Vagina (tissue), 2 donors: ENCODE measurements at regions not wholly inside any gene's neighbourhood (a gene's known extent, or its start where the extent isn't known, plus 50 kb on each side); places are given as distances from the start of the nearest gene placed in this dataset.
"Not testable (repeated sequence)": the region's sequence is repeated elsewhere in the genome, so short reads cannot be mapped to it uniquely, and the experiment has no call there.

Experiments
- DNase-seq, 2 donors: peaks; one replicate each; pipeline ENCODE4 v3.0.0-alpha.2; 2017; ENCODE audit errors: extremely low spot score in 2 of 2
- H3K27ac ChIP-seq: fragments of 200-600 bp; sonication (generic); one replicate; pipeline ENCODE4 v1.5.1; 2019
- H3K27me3 ChIP-seq: fragments of 200-600 bp; sonication (generic); one replicate; pipeline ENCODE4 v1.5.1; 2019
- H3K36me3 ChIP-seq, 2 donors: fragments of 200-600 bp; sonication (generic); one replicate each; pipeline ENCODE4 v1.5.1; 2017 to 2019
- H3K4me1 ChIP-seq: fragments of 200-600 bp; sonication (generic); one replicate; pipeline ENCODE4 v1.5.1; 2019
- H3K4me3 ChIP-seq, 2 donors: fragments of 200-600 bp; sonication (generic); 1 replicate in 1 of 2; 2 replicates in 1 of 2; pipeline ENCODE4 v1.5.1; 2016 to 2019
- H3K9me3 ChIP-seq: fragments of 200-600 bp; sonication (generic); one replicate; pipeline ENCODE4 v1.5.1; 2019
- POLR2A ChIP-seq, 2 donors: fragments of 450-650 bp; IDR thresholded peaks; one replicate each; pipeline ENCODE4 v1.6.1; 2017; ENCODE audit warnings: antibody characterized with exemption in 2 of 2, mild to moderate bottlenecking in 2 of 2, moderate library complexity in 2 of 2
- POLR2AphosphoS5 ChIP-seq, 2 donors: sonication (generic); formaldehyde crosslinking; IDR thresholded peaks; one replicate each; pipeline ENCODE4 v1.9.0; 2017; ENCODE audit warnings: antibody characterized with exemption in 2 of 2, mild to moderate bottlenecking in 2 of 2, low read depth in 1 of 2; ENCODE audit not compliant: insufficient read depth in 1 of 2
- intact Hi-C: fragments of 100-400 bp; cut with DNase I; formaldehyde crosslinking; loops from one replicate; pipeline ENCODE4 v1.15.1; 2023
- TF ChIP-seq, protein P1 (sequence below), 3 experiments: fragments of 450-650 bp in 2 of 3; fragments of 200-600 bp in 1 of 3; sonication (generic) in 1 of 3; IDR thresholded peaks; one replicate each; pipeline ENCODE4 v1.5.1; 2017 to 2019; ENCODE audit warnings: antibody characterized with exemption in 3 of 3, mild to moderate bottlenecking in 2 of 3, moderate library complexity in 2 of 3

DNA sequence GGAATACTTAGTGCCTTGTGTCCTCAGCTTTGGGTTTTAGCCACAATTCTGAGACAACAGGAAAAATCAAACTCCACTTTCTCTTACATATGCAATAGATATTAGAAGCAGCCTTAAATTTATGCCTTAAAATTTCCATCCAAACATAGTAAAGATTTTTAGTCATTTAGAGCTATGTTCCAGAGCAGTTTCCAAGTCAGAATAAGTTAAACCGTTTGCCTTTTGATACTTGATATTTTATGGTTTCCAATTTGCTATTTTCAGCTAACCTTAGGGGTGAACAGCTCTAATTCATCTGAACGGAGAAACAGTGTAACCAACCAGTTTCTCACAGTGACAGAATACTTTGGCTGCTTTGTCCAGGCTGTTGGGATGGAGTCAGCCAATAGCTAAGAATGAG lies 125.8 kb upstream of the RXFP1 start:
- no peaks in the 10 kb centered on the region for H3K4me1 ChIP-seq
- no peaks in the 10 kb centered on the region for H3K9me3 ChIP-seq
- no peaks in the 10 kb centered on the region for H3K36me3 ChIP-seq
- no peak overlapping the region for H3K27ac ChIP-seq
- H3K4me3 ChIP-seq: no peak overlapping the region
- intact Hi-C loops: no loop called here
- TF ChIP-seq POLR2A (IDR thresholded peaks at IDR 0.05) (no peak), POLR2AphosphoS5 (IDR thresholded peaks at IDR 0.05; ENCODE audit: insufficient read depth in 1 of 2, low read depth in 1 of 2) (no peak)
- TF ChIP-seq, protein P1, sequence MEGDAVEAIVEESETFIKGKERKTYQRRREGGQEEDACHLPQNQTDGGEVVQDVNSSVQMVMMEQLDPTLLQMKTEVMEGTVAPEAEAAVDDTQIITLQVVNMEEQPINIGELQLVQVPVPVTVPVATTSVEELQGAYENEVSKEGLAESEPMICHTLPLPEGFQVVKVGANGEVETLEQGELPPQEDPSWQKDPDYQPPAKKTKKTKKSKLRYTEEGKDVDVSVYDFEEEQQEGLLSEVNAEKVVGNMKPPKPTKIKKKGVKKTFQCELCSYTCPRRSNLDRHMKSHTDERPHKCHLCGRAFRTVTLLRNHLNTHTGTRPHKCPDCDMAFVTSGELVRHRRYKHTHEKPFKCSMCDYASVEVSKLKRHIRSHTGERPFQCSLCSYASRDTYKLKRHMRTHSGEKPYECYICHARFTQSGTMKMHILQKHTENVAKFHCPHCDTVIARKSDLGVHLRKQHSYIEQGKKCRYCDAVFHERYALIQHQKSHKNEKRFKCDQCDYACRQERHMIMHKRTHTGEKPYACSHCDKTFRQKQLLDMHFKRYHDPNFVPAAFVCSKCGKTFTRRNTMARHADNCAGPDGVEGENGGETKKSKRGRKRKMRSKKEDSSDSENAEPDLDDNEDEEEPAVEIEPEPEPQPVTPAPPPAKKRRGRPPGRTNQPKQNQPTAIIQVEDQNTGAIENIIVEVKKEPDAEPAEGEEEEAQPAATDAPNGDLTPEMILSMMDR (IDR thresholded peaks at IDR 0.05): no peak
- no peaks in the 10 kb centered on the region for H3K27me3 ChIP-seq
- no peak for DNase-seq

DNA sequence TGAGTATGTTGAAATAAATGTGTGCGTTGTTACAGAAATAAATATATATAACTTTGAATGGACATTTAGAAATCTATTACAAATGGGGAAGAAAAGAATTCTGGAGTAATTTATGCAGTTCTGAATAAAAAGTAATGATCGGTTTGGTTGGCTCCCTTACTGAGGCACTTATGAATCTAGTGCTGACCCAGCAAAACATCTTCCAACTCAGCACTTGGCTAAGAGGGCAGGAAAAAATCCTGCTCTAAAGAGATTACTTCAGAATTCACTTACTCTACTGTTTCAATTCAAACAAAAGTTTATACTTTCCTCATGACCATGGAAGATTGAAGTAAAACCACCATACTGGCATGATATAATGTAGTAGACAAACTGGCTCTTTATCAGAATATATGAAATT lies 123.9 kb upstream of the RXFP1 start:
- Histone ChIP-seq H3K27me3 (no peaks in the 10 kb centered on the region), H3K9me3 (no peaks in the 10 kb centered on the region), H3K4me3 (no peak overlapping the region), H3K27ac (no peak overlapping the region), H3K4me1 (no peaks in the 10 kb centered on the region), H3K36me3 (no peaks in the 10 kb centered on the region)
- intact Hi-C loops: no loop called here
- DNase-seq: no peak
- TF ChIP-seq POLR2A (IDR thresholded peaks at IDR 0.05) (no peak), POLR2AphosphoS5 (IDR thresholded peaks at IDR 0.05; ENCODE audit: insufficient read depth in 1 of 2, low read depth in 1 of 2) (no peak)
- TF ChIP-seq, protein P1 (IDR thresholded peaks at IDR 0.05): no peak

DNA sequence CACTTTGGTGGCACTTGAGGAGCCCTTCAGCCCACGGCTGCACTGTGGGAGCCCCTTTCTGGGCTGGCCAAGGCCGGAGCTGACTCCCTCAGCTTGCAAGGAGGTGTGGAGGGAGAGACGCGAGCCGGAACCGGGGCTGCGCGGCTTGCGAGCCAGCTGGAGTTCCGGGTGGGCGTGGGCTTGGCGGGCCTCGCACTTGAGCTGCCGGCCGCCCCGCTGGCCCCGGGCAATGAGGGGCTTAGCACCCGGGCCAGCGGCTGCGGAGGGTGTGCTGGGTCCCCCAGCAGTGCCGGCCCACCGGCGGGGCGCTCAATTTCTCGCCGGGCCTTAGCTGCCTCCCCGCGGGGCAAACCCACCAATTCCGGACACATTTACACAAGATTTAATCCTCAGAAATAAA lies 113.7 kb upstream of the RXFP1 start:
- H3K27me3 ChIP-seq, H3K27ac ChIP-seq, intact Hi-C loops, H3K36me3 ChIP-seq, H3K9me3 ChIP-seq, H3K4me1 ChIP-seq, DNase-seq, H3K4me3 ChIP-seq: not testable (repeated sequence)

DNA sequence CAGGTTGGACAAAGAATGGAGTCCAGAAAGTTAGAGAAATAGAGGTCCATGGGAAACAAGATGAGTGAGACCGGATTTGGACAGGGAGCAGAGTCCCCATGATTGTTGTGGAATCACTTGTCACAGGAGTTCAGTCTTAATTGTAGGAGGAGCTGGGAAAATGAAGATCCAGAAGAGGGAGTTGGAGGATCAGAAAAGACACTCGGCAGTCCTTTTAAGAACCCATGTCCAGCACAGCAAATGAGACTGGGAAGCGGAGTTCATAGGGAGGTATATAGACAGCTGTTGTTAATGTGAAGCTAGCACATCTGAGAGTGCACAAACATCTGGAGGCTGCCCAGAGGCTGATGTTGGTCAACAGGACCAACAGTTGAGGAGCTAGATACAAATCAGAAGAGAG lies 111.4 kb upstream of the RXFP1 start:
- intact Hi-C loops: no loop called here

DNA sequence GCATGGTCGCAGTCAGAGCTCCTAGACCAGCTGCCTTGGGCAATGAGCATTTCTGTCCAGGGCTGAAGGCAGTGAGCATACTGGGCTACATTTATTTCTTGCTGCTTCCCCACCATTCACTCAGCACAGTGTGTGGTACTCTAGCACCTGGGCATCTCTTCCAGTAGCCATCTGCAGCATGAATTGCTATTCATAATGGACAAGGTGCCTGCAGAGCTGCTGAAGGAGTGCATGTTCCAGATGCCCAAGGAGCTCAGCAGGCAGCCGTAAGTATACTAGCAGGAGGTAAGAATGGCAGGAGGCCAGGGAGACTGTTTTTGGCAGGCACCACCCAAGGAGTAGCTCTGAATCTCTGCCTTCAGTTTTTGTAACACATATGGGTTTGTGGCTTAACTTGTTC lies 110.4 kb upstream of the RXFP1 start:
- intact Hi-C loops: no loop called here
- TF ChIP-seq POLR2A (IDR thresholded peaks at IDR 0.05): no peak
- no peak for TF ChIP-seq POLR2AphosphoS5 (IDR thresholded peaks at IDR 0.05; ENCODE audit: insufficient read depth in 1 of 2, low read depth in 1 of 2)
- H3K4me1 ChIP-seq: no peaks in the 10 kb centered on the region
- H3K27me3 ChIP-seq: no peaks in the 10 kb centered on the region
- DNase-seq: no peak
- H3K4me3 ChIP-seq: no peak overlapping the region
- H3K9me3 ChIP-seq: no peaks in the 10 kb centered on the region
- H3K27ac ChIP-seq: no peak overlapping the region
- H3K36me3 ChIP-seq: no peaks in the 10 kb centered on the region

More for the DNA sequence above, 111.4 kb upstream of the RXFP1 start:
- H3K27me3 ChIP-seq: no peaks in the 10 kb centered on the region
- no peaks in the 10 kb centered on the region for H3K9me3 ChIP-seq
- no peaks in the 10 kb centered on the region for H3K4me1 ChIP-seq
- H3K27ac ChIP-seq: no peak overlapping the region
- DNase-seq: no peak
- TF ChIP-seq, protein P1 (IDR thresholded peaks at IDR 0.05): no peak
- TF ChIP-seq POLR2AphosphoS5 (IDR thresholded peaks at IDR 0.05; ENCODE audit: insufficient read depth in 1 of 2, low read depth in 1 of 2) (no peak), POLR2A (IDR thresholded peaks at IDR 0.05) (no peak)
- no peak overlapping the region for H3K4me3 ChIP-seq
- H3K36me3 ChIP-seq: no peaks in the 10 kb centered on the region

DNA sequence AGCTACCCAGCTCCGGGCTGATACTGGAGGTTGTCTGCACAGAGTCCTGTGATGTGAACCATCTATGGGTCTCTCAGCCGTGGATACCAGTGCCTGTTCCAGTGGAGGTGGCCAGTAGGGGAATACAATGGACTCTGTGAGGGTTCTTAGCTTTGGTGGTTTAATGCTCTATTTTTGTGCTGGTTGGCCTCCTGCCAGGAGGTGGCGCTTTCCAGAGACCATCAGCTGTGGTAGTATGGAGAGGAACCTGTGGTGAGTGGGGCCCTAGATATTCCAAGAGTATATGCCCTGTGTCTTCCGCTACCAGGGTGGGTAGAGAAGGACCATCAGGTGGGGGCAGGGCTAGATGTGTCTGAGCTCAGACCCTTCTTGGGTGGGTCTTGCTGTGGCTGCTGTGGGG lies 103.0 kb upstream of the RXFP1 start:
- H3K36me3 ChIP-seq, DNase-seq, intact Hi-C loops, H3K27ac ChIP-seq, H3K9me3 ChIP-seq, H3K4me1 ChIP-seq, H3K4me3 ChIP-seq, H3K27me3 ChIP-seq: not testable (repeated sequence)

DNA sequence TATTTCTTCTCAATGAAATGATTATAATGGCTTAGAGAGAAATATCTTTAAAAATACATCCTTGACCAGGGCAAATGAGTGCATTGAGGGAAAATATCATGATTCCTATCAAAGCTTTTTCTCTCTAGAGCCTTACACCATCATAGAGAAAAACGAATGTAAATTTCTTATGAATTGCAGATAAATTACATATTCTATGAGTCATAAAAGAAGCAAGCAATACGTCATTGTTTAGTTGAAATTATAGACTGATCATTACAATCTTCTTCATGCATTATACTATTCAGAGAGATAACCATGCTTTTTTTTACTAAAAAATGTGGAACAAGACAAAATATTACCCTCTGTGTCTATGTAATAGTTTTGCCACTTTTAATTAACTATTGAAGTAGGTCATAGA lies 100.9 kb upstream of the RXFP1 start:
- DNase-seq: no peak
- H3K36me3 ChIP-seq: no peaks in the 10 kb centered on the region
- no peak for TF ChIP-seq POLR2AphosphoS5 (IDR thresholded peaks at IDR 0.05; ENCODE audit: insufficient read depth in 1 of 2, low read depth in 1 of 2)
- TF ChIP-seq, protein P1 (IDR thresholded peaks at IDR 0.05): no peak
- no peak for TF ChIP-seq POLR2A (IDR thresholded peaks at IDR 0.05)
- H3K4me1 ChIP-seq: no peaks in the 10 kb centered on the region
- H3K27me3 ChIP-seq: no peaks in the 10 kb centered on the region
- H3K27ac ChIP-seq: no peak overlapping the region
- no peaks in the 10 kb centered on the region for H3K9me3 ChIP-seq
- H3K4me3 ChIP-seq: no peak overlapping the region
- intact Hi-C loops: no loop called here
